ENCODE measurements at regions not wholly inside any gene's neighbourhood (a gene's known extent, or its start where the extent isn't known, plus 50 kb on each side); places are given as distances from the start of the nearest gene placed in this dataset.

DNA sequence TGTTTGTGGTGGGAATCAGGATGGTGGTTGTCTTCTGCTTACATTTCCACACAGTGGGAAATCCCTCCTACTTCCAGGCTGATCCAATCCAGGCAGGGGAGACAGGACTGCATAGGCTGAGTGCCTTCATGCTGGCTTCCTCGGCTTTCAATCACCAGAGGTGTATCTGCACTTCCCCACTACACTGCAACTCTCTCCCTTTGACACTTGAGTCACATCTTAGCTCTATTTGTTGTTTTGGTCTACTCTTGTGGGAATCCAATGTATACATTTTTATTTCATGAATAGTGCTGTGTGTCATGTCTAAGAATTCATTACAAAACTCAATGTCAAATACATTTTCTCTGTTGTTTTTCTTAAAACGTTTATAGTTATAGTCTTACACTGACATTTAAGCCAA is 735.6 kb downstream of the XPNPEP1 start:
- TF ChIP-seq CTCF (IDR thresholded peaks at IDR 0.05) (no peak), POLR2A (IDR thresholded peaks at IDR 0.05) (no peak), POLR2AphosphoS5 (IDR thresholded peaks at IDR 0.05) (no peak)

All from upper lobe of left lung (tissue), 4 donors.